WTC11 (cell line): ENCODE measurements at regions not wholly inside any gene's neighbourhood (a gene's known extent, or its start where the extent isn't known, plus 50 kb on each side); places are given as distances from the start of the nearest gene placed in this dataset.

ENCODE experiments used
- CREB1 ChIP-seq: sonication (generic); formaldehyde crosslinking; IDR thresholded peaks from 2 replicates; pipeline ENCODE4 v1.8.0; 2023; ENCODE audit warnings: mild to moderate bottlenecking, missing genetic modification reagents
- HMGXB4 ChIP-seq: sonication (generic); formaldehyde crosslinking; IDR thresholded peaks from 2 replicates; pipeline ENCODE4 v1.8.1; 2023; ENCODE audit warnings: mild to moderate bottlenecking, moderate library complexity, missing genetic modification reagents
- MYBL2 ChIP-seq: sonication (generic); formaldehyde crosslinking; IDR thresholded peaks from 2 replicates; pipeline ENCODE4 v1.8.1; 2023; ENCODE audit warnings: mild to moderate bottlenecking, moderate library complexity, missing genetic modification reagents
- RELA ChIP-seq: sonication (generic); formaldehyde crosslinking; IDR thresholded peaks from 2 replicates; pipeline ENCODE4 v1.8.1; 2022; ENCODE audit warnings: missing genetic modification reagents, mild to moderate bottlenecking, borderline replicate concordance
- TF ChIP-seq, protein P1 (sequence below): fragments of 200-600 bp; IDR thresholded peaks from 2 replicates; pipeline ENCODE4 v1.8.0; 2022; ENCODE audit warnings: antibody characterized with exemption
- TF ChIP-seq, protein P2 (sequence below): sonication (generic); formaldehyde crosslinking; IDR thresholded peaks from 2 replicates; pipeline ENCODE4 v1.8.0; 2023; ENCODE audit warnings: missing genetic modification reagents, mild to moderate bottlenecking, borderline replicate concordance
- TF ChIP-seq, protein P3 (sequence below): sonication (generic); formaldehyde crosslinking; IDR thresholded peaks from 2 replicates; pipeline ENCODE4 v1.8.1; 2023; ENCODE audit warnings: mild to moderate bottlenecking, missing genetic modification reagents, moderate library complexity
- TF ChIP-seq, protein P4 (sequence below): sonication (generic); formaldehyde crosslinking; IDR thresholded peaks from 2 replicates; pipeline ENCODE4 v1.8.0; 2022; ENCODE audit warnings: mild to moderate bottlenecking, missing genetic modification reagents

- TF ChIP-seq, protein P1, sequence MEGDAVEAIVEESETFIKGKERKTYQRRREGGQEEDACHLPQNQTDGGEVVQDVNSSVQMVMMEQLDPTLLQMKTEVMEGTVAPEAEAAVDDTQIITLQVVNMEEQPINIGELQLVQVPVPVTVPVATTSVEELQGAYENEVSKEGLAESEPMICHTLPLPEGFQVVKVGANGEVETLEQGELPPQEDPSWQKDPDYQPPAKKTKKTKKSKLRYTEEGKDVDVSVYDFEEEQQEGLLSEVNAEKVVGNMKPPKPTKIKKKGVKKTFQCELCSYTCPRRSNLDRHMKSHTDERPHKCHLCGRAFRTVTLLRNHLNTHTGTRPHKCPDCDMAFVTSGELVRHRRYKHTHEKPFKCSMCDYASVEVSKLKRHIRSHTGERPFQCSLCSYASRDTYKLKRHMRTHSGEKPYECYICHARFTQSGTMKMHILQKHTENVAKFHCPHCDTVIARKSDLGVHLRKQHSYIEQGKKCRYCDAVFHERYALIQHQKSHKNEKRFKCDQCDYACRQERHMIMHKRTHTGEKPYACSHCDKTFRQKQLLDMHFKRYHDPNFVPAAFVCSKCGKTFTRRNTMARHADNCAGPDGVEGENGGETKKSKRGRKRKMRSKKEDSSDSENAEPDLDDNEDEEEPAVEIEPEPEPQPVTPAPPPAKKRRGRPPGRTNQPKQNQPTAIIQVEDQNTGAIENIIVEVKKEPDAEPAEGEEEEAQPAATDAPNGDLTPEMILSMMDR: no peak
- no peak for TF ChIP-seq CREB1 (CRISPR knock-in tag)
- no peak for TF ChIP-seq RELA (CRISPR knock-in tag)
- TF ChIP-seq, protein P2, sequence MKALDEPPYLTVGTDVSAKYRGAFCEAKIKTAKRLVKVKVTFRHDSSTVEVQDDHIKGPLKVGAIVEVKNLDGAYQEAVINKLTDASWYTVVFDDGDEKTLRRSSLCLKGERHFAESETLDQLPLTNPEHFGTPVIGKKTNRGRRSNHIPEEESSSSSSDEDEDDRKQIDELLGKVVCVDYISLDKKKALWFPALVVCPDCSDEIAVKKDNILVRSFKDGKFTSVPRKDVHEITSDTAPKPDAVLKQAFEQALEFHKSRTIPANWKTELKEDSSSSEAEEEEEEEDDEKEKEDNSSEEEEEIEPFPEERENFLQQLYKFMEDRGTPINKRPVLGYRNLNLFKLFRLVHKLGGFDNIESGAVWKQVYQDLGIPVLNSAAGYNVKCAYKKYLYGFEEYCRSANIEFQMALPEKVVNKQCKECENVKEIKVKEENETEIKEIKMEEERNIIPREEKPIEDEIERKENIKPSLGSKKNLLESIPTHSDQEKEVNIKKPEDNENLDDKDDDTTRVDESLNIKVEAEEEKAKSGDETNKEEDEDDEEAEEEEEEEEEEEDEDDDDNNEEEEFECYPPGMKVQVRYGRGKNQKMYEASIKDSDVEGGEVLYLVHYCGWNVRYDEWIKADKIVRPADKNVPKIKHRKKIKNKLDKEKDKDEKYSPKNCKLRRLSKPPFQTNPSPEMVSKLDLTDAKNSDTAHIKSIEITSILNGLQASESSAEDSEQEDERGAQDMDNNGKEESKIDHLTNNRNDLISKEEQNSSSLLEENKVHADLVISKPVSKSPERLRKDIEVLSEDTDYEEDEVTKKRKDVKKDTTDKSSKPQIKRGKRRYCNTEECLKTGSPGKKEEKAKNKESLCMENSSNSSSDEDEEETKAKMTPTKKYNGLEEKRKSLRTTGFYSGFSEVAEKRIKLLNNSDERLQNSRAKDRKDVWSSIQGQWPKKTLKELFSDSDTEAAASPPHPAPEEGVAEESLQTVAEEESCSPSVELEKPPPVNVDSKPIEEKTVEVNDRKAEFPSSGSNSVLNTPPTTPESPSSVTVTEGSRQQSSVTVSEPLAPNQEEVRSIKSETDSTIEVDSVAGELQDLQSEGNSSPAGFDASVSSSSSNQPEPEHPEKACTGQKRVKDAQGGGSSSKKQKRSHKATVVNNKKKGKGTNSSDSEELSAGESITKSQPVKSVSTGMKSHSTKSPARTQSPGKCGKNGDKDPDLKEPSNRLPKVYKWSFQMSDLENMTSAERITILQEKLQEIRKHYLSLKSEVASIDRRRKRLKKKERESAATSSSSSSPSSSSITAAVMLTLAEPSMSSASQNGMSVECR (CRISPR knock-in tag): no peak
- TF ChIP-seq, protein P3, sequence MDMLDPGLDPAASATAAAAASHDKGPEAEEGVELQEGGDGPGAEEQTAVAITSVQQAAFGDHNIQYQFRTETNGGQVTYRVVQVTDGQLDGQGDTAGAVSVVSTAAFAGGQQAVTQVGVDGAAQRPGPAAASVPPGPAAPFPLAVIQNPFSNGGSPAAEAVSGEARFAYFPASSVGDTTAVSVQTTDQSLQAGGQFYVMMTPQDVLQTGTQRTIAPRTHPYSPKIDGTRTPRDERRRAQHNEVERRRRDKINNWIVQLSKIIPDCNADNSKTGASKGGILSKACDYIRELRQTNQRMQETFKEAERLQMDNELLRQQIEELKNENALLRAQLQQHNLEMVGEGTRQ (CRISPR knock-in tag): no peak
- TF ChIP-seq MYBL2: no peak
- no peak for TF ChIP-seq HMGXB4 (CRISPR knock-in tag)
- TF ChIP-seq, protein P4, sequence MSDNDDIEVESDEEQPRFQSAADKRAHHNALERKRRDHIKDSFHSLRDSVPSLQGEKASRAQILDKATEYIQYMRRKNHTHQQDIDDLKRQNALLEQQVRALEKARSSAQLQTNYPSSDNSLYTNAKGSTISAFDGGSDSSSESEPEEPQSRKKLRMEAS (CRISPR knock-in tag): no peak
These were observed 426.3 kb downstream of the CETN3 start for GRCh38 chr5:89983216-89983615.
